ENCODE measurements at regions not wholly inside any gene's neighbourhood (a gene's known extent, or its start where the extent isn't known, plus 50 kb on each side); places are given as distances from the start of the nearest gene placed in this dataset.

- H3K36me3 ChIP-seq, result no peaks in the 10 kb centered on the region
- WGBS, 2 donors, result 71 to 75% methylated on average over 11 of the region's 11 CpGs
- DNase-seq (peak in 5 of 6 donors; percentile 5 to 47 (median 21)), FAIRE-seq (no peak), ATAC-seq (no peak)
- no peaks in the 10 kb centered on the region for H3K4me1 ChIP-seq
- H3K4me3 ChIP-seq, result no peak overlapping the region
- H3K27me3 ChIP-seq, result no peaks in the 10 kb centered on the region
- intact Hi-C loops (cut with DNase I), result loop anchor here in 1 of 3 donors (5.0 kb wide), 1 partner anchor 34 kb away; no protein-coding TSS in a partner anchor
- TF ChIP-seq CTCF (IDR thresholded peaks at IDR 0.05), result no peak
- H3K27ac ChIP-seq, result no peak overlapping the region
- H3K9me3 ChIP-seq, result no peaks in the 10 kb centered on the region
Observed at GRCh38 chr15:25177955-25178801, 223.4 kb downstream of the SNRPN start.

GRCh38 chr15:25178835-25179672 is 224.3 kb downstream of the SNRPN start:
- H3K9me3 ChIP-seq, result no peaks in the 10 kb centered on the region
- H3K4me3 ChIP-seq, result no peak overlapping the region
- no peaks in the 10 kb centered on the region for H3K27me3 ChIP-seq
- WGBS, 2 donors, result 66 to 68% methylated on average over 17 of the region's 17 CpGs
- no peak for ATAC-seq
- no peaks in the 10 kb centered on the region for H3K4me1 ChIP-seq
- intact Hi-C loops (cut with DNase I), result loop anchor here in 1 of 3 donors (5.0 kb wide), 1 partner anchor 33 kb away; no protein-coding TSS in a partner anchor
- TF ChIP-seq CTCF (IDR thresholded peaks at IDR 0.05), result no peak
- no peaks in the 10 kb centered on the region for H3K36me3 ChIP-seq
- no peak overlapping the region for H3K27ac ChIP-seq
- peak; percentile 1 to 30 (median 8) for DNase-seq
- no peak for FAIRE-seq

- Histone ChIP-seq H3K9me3 (no peaks in the 10 kb centered on the region), H3K27me3 (no peaks in the 10 kb centered on the region), H3K4me3 (no peak overlapping the region), H3K36me3 (no peaks in the 10 kb centered on the region), H3K27ac (no peak overlapping the region), H3K4me1 (no peaks in the 10 kb centered on the region)
- DNase-seq, result peak in 5 of 6 donors; percentile 1 to 42 (median 16)
- 71 to 78% methylated on average over 14 of the region's 14 CpGs for WGBS, 2 donors
- intact Hi-C loops (cut with DNase I), result loop anchor here in 1 of 3 donors (5.0 kb wide), 1 partner anchor 32 kb away; no protein-coding TSS in a partner anchor
- no peak for FAIRE-seq
- no peak for ATAC-seq
- no peak for TF ChIP-seq CTCF (IDR thresholded peaks at IDR 0.05)
Observed at GRCh38 chr15:25179673-25180511, 225.1 kb downstream of the SNRPN start.

- no peaks in the 10 kb centered on the region for H3K36me3 ChIP-seq
- no peak overlapping the region for H3K4me3 ChIP-seq
- WGBS, 2 donors, result 60 to 62% methylated on average over 15 of the region's 15 CpGs
- no peaks in the 10 kb centered on the region for H3K27me3 ChIP-seq
- FAIRE-seq (no peak), ATAC-seq (no peak), DNase-seq (peak in 4 of 6 donors; percentile 2 to 19 (median 4))
- H3K9me3 ChIP-seq, result no peaks in the 10 kb centered on the region
- TF ChIP-seq CTCF (IDR thresholded peaks at IDR 0.05), result no peak
- intact Hi-C loops (cut with DNase I), result no loop called here
- no peak overlapping the region for H3K27ac ChIP-seq
- no peaks in the 10 kb centered on the region for H3K4me1 ChIP-seq
Observed at GRCh38 chr15:25180606-25181292, 226.0 kb downstream of the SNRPN start.
